K562 (cell line): ENCODE measurements at regions not wholly inside any gene's neighbourhood (a gene's known extent, or its start where the extent isn't known, plus 50 kb on each side); places are given as distances from the start of the nearest gene placed in this dataset.

Source experiments
- ATAC-seq: fragments of 200-7000 bp; cut with Tn5 transposase; 3 replicates; pipeline ENCODE4 v1.9.1; 2020; ENCODE audit warnings: moderate library complexity
- BruUV-seq: library from RNA; stranded (reverse); fragments of 400-500 nt; replicated peaks from 2 replicates; lab custom pipeline; 2021; lab: Mats Ljungman, UMichigan
- CTCF ChIA-PET: fragments of 300-600 bp; formaldehyde crosslinking; extraction: SDS; loops from one replicate; lab custom pipeline; 2021; ENCODE audit warnings: low intra/inter-chr PET ratio; lab: Yijun Ruan, JAX
- POLR2A ChIA-PET: fragments of 300-600, 350-650 bp; sonication (Branson Sonifier 250); formaldehyde crosslinking; extraction: SDS; loops from one replicate; lab custom pipeline; 2021; ENCODE audit warnings: antibody characterized with exemption, inconsistent platforms; lab: Yijun Ruan, JAX
- DNase-seq, 4 experiments: peaks; one replicate each; pipeline versions ENCODE4 v3.0.0 to v3.0.0-alpha.2; 2011 to 2018; ENCODE audit warnings: low spot score in 3 of 4, mixed read lengths in 3 of 4; ENCODE audit errors: extremely low read depth in 1 of 4
- FAIRE-seq: peaks from 2 replicates; lab custom pipeline; 2011; peaks lifted over from hg19 to GRCh38; lab: Jason Lieb, UNC
- H2AFZ ChIP-seq: 2 replicates; pipeline ENCODE4 v1.6.0; 2011; ENCODE audit warnings: low read depth, low read length, control low read depth, inconsistent platforms
- H3K27ac ChIP-seq: fragments of 200-600 bp; 3 replicates; pipeline ENCODE4 v1.8.0; 2011; ENCODE audit warnings: low read depth, mild to moderate bottlenecking, control low read depth, inconsistent platforms, low read length, moderate library complexity, mixed read lengths; ENCODE audit errors: extremely low read depth
- H3K27me3 ChIP-seq, 2 experiments: fragments of 300-600 bp in 1 of 2; 2 replicates in 1 of 2; 3 replicates in 1 of 2; pipeline versions ENCODE4 v1.6.0 to v1.8.0; 2011; ENCODE audit warnings: inconsistent platforms in 2 of 2, low read length in 2 of 2, mild to moderate bottlenecking in 1 of 2, mixed read lengths in 1 of 2, moderate library complexity in 1 of 2; ENCODE audit not compliant: control insufficient read depth in 2 of 2, insufficient read depth in 2 of 2
- H3K36me3 ChIP-seq: fragments of 300-600 bp; 3 replicates; pipeline ENCODE4 v1.8.0; 2011; ENCODE audit warnings: mild to moderate bottlenecking, low read length, inconsistent platforms; ENCODE audit not compliant: control insufficient read depth, insufficient read depth
- H3K4me1 ChIP-seq, 2 experiments: fragments of 200-600 bp in 1 of 2; replicated peaks in 1 of 2; 2 replicates in 1 of 2; 3 replicates in 1 of 2; pipeline versions ENCODE4 v1.5.1 to v1.8.0; 2011; ENCODE audit warnings: inconsistent platforms in 2 of 2, low read length in 2 of 2, mild to moderate bottlenecking in 1 of 2, mixed read lengths in 1 of 2, moderate library complexity in 1 of 2; ENCODE audit not compliant: control insufficient read depth in 2 of 2, insufficient read depth in 2 of 2
- H3K4me2 ChIP-seq: 2 replicates; pipeline ENCODE4 v1.6.1; 2011; ENCODE audit warnings: low read length, control low read depth, inconsistent platforms, mixed read lengths; ENCODE audit not compliant: insufficient read depth
- H3K4me3 ChIP-seq: fragments of 200-600 bp; sonication (generic), shearing (Covaris generic); 2 replicates; pipeline ENCODE4 v1.5.1; 2016; ENCODE audit warnings: control low read depth, inconsistent platforms
- H3K79me2 ChIP-seq: fragments of 200-600 bp; 3 replicates; pipeline ENCODE4 v1.8.0; 2011; ENCODE audit warnings: low read length, inconsistent platforms; ENCODE audit not compliant: control insufficient read depth, insufficient read depth
- H3K9ac ChIP-seq, 2 experiments: 2 replicates each; pipeline versions ENCODE4 v1.6.0 to v1.6.1; 2011; ENCODE audit warnings: low read depth in 2 of 2, low read length in 2 of 2, control low read depth in 1 of 2, inconsistent platforms in 1 of 2, mild to moderate bottlenecking in 1 of 2, mixed read lengths in 1 of 2; ENCODE audit not compliant: insufficient read depth in 1 of 2
- H3K9me1 ChIP-seq: one replicate; pipeline ENCODE4 v1.6.0; 2011; ENCODE audit warnings: inconsistent platforms, mild to moderate bottlenecking, low read length, moderate library complexity; ENCODE audit not compliant: control insufficient read depth, insufficient read depth
- H3K9me3 ChIP-seq: replicated peaks from 2 replicates; pipeline ENCODE4 v1.5.1; 2011; ENCODE audit warnings: low read depth, low read length, inconsistent platforms; ENCODE audit not compliant: control insufficient read depth, insufficient read depth
- H4K20me1 ChIP-seq: replicated peaks from 2 replicates; pipeline ENCODE4 v1.6.1; 2011; ENCODE audit warnings: low read length, inconsistent platforms, mixed read lengths; ENCODE audit not compliant: control insufficient read depth, insufficient read depth
- ATF7 ChIP-seq: fragments of 450-650 bp; IDR thresholded peaks from 2 replicates; pipeline ENCODE4 v1.7.1; 2014; ENCODE audit warnings: mild to moderate bottlenecking, moderate library complexity
- CBX2 ChIP-seq: fragments of 200-600 bp; sonication (generic); IDR thresholded peaks from one replicate; pipeline ENCODE4 v1.6.1; 2012; ENCODE audit warnings: mild to moderate bottlenecking, low read length, inconsistent platforms; ENCODE audit not compliant: insufficient read depth, poor library complexity, severe bottlenecking
- HNRNPUL1 ChIP-seq: fragments of 200-400 bp; formaldehyde crosslinking; IDR thresholded peaks from 2 replicates; pipeline ENCODE4 v1.6.1; 2017; ENCODE audit warnings: low read length
- NELFE ChIP-seq: IDR thresholded peaks from 2 replicates; pipeline ENCODE4 v1.6.1; 2011; ENCODE audit warnings: mild to moderate bottlenecking; ENCODE audit not compliant: insufficient read depth, insufficient read length
- RNF219 ChIP-seq: fragments of 250-450 bp; sonication (Bioruptor Pico); IDR thresholded peaks from 2 replicates; pipeline ENCODE4 v1.5.0; 2022; ENCODE audit warnings: mild to moderate bottlenecking
- SMARCA5 ChIP-seq: fragments of 450-650 bp; IDR thresholded peaks from 2 replicates; pipeline ENCODE4 v1.6.1; 2016
- SMARCE1 ChIP-seq: fragments of 450-650 bp; IDR thresholded peaks from 2 replicates; pipeline ENCODE4 v1.7.1; 2016; ENCODE audit warnings: mild to moderate bottlenecking
- SPI1 ChIP-seq: IDR thresholded peaks from 2 replicates; pipeline ENCODE4 v1.6.1; 2011; ENCODE audit warnings: low read depth, low read length, control low read depth, borderline replicate concordance
- TEAD4 ChIP-seq, 2 experiments: sonication (generic) in 1 of 2; formaldehyde crosslinking in 1 of 2; IDR thresholded peaks; 2 replicates each; pipeline versions ENCODE4 v1.6.1 to v1.8.0; 2012 to 2022; ENCODE audit warnings: borderline replicate concordance in 1 of 2, inconsistent platforms in 1 of 2, low read length in 1 of 2, mild to moderate bottlenecking in 1 of 2, missing genetic modification reagents in 1 of 2
- YY1 ChIP-seq, 3 experiments: IDR thresholded peaks; 2 replicates each; pipeline ENCODE4 v1.6.1; 2011; ENCODE audit warnings: low read length in 2 of 3, mild to moderate bottlenecking in 2 of 3, moderate library complexity in 2 of 3, borderline replicate concordance in 1 of 3, control low read depth in 1 of 3, low read depth in 1 of 3; ENCODE audit not compliant: insufficient read depth in 3 of 3, insufficient replicate concordance in 2 of 3, control insufficient read depth in 1 of 3, insufficient read length in 1 of 3; ENCODE audit errors: extremely low read depth in 1 of 3
- ZNF134 ChIP-seq: fragments of 250-450 bp; sonication (Bioruptor Pico); conservative IDR thresholded peaks from 2 replicates; pipeline ENCODE4 v1.4.0; 2020
- ZNF609 ChIP-seq: sonication (generic); formaldehyde crosslinking; IDR thresholded peaks from 2 replicates; pipeline ENCODE4 v1.8.1; 2023; ENCODE audit warnings: missing genetic modification reagents, mild to moderate bottlenecking, borderline replicate concordance
- WGBS: fragments of 100-300 bp; shearing (Covaris generic); methylation state at CpG from one replicate; pipeline ENCODE4 v1.1.6; 2016; ENCODE audit warnings: low coverage, mixed read lengths; ENCODE audit not compliant: insufficient coverage; ENCODE audit errors: missing lambda C conversion rate; 5-methylcytosine and 5-hydroxymethylcytosine counted together
- in situ Hi-C: fragments of 300-500 bp; cut with MboI; formaldehyde crosslinking; loops from 4 replicates; pipeline ENCODE4 v1.15.0; 2018; ENCODE audit warnings: inconsistent platforms, mixed read lengths
- intact Hi-C: fragments of 100-400 bp; cut with micrococcal nuclease; formaldehyde crosslinking; loops from 2 replicates; pipeline ENCODE4 v1.14.2; 2022
- TF ChIP-seq, protein P1 (sequence below): sonication (generic); formaldehyde crosslinking; IDR thresholded peaks from 2 replicates; pipeline ENCODE4 v1.4.0; 2020; ENCODE audit warnings: mild to moderate bottlenecking, missing genetic modification reagents

- BruUV-seq: no TSS peak
- H3K27me3 ChIP-seq: no peaks in the 10 kb centered on the region
- in situ Hi-C loops (no loop called here), intact Hi-C loops (no loop called here)
- ATAC-seq (no peak), DNase-seq (no peak), FAIRE-seq (no peak)
- no peaks in the 10 kb centered on the region for H3K9me3 ChIP-seq
- H3K79me2 ChIP-seq: no peaks in the 10 kb centered on the region
- no peak overlapping the region for H2AFZ ChIP-seq
- H3K27ac ChIP-seq: no peak overlapping the region
- H3K36me3 ChIP-seq: no peaks in the 10 kb centered on the region
- H3K9me1 ChIP-seq: no peaks in the 10 kb centered on the region
- 2% methylated on average over 8 of the region's 8 CpGs for WGBS
- no peak overlapping the region for H3K4me2 ChIP-seq
- no peak overlapping the region for H3K4me3 ChIP-seq
- no peaks in the 10 kb centered on the region for H4K20me1 ChIP-seq
- no peak overlapping the region for H3K9ac ChIP-seq
- CTCF ChIA-PET: no interaction called here
- POLR2A ChIA-PET: no interaction called here
- H3K4me1 ChIP-seq: no peaks in the 10 kb centered on the region
- no peak for TF ChIP-seq NELFE
- TF ChIP-seq RNF219 (CRISPR knock-in tag): no peak
- no peak for TF ChIP-seq TEAD4 (IDR thresholded peaks at IDR 0.05; ENCODE audit: low read length)
- TF ChIP-seq TEAD4 (CRISPR knock-in tag; IDR thresholded peaks at IDR 0.05; ENCODE audit: borderline replicate concordance): no peak
- no peak for TF ChIP-seq YY1 (IDR thresholded peaks at IDR 0.05; ENCODE audit: borderline replicate concordance in 1 of 3, control insufficient read depth in 1 of 3, extremely low read depth in 1 of 3, insufficient read depth in 3 of 3, insufficient read length in 1 of 3, insufficient replicate concordance in 2 of 3, low read depth in 1 of 3, low read length in 2 of 3)
- no peak for TF ChIP-seq CBX2
- TF ChIP-seq, protein P1, sequence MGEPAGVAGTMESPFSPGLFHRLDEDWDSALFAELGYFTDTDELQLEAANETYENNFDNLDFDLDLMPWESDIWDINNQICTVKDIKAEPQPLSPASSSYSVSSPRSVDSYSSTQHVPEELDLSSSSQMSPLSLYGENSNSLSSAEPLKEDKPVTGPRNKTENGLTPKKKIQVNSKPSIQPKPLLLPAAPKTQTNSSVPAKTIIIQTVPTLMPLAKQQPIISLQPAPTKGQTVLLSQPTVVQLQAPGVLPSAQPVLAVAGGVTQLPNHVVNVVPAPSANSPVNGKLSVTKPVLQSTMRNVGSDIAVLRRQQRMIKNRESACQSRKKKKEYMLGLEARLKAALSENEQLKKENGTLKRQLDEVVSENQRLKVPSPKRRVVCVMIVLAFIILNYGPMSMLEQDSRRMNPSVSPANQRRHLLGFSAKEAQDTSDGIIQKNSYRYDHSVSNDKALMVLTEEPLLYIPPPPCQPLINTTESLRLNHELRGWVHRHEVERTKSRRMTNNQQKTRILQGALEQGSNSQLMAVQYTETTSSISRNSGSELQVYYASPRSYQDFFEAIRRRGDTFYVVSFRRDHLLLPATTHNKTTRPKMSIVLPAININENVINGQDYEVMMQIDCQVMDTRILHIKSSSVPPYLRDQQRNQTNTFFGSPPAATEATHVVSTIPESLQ (CRISPR knock-in tag): no peak
- TF ChIP-seq ZNF134 (CRISPR knock-in tag): no peak
- no peak for TF ChIP-seq ATF7
- TF ChIP-seq ZNF609 (CRISPR knock-in tag): no peak
- TF ChIP-seq SMARCA5: no peak
- TF ChIP-seq HNRNPUL1: no peak
- TF ChIP-seq SMARCE1: no peak
- no peak for TF ChIP-seq SPI1
These were observed 324.7 kb upstream of the PIK3C3 start for GRCh38 chr18:41630232-41630886.
